Activated T-cell treated with anti-CD3 and anti-CD28 coated beads, Interleukin-2, amount 50 U/mL, for 48 hours (primary cell): ENCODE measurements at regions not wholly inside any gene's neighbourhood (a gene's known extent, or its start where the extent isn't known, plus 50 kb on each side); places are given as distances from the start of the nearest gene placed in this dataset.

Experiments
- DNase-seq, 2 experiments: peaks; one replicate each; pipeline ENCODE4 v3.0.0-alpha.2; 2020

GRCh38 chr4:175951794-175952193 is 113.8 kb upstream of the WDR17 start:
- no peak for DNase-seq

- DNase-seq, result no peak
Measured at GRCh38 chr4:175953116-175953515, 112.5 kb upstream of the WDR17 start.

DNA sequence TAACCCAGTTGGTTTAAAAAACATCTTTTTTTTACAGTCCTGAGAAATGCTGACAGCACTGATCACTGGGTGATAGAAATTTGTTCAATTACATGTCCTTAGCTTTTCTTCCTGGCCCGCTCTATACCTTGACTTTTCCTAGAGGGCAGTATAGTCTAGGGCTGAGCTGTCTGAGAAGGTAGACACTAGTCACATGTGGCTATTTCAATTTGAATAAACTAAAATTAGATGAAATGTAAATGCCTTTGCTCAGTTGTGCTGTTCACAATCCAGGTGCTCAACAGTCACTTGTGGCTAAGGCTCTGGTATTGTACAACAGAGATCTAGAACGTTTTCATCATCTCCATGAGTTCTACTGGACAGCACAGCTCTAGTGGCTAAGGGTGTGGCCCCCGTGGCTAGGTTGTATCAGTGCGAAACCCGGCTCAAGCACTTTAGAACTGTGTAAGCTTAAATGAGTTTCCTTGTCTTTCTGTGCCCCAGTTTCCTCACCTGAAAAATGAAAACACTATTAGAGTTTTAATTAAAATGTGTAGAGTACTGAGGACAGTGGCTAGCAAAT is 111.6 kb upstream of the WDR17 start:
- no peak for DNase-seq

GRCh38 chr4:175954685-175955084 is 111.0 kb upstream of the WDR17 start:
- DNase-seq, result no peak

GRCh38 chr4:175961604-175962003 is 104.0 kb upstream of the WDR17 start:
- DNase-seq, result no peak

DNA sequence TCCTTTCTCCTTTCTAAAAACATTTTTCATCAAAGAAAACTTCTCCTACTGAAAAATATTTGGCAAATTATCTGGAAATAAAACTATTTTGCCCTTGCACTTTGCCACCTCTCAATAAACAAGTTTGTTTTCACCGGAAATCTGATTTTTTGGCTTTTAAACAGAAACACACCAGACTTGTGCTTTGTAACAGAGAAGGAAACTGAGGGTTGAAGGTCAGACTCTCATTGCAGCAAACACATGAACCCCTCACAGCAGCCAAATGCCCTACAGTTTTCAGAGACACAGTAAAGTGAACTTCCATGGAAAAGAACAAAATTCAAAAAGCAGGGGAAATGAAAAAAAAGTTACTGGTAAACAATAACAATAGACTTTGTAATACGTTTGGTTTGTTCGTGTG is 95.6 kb upstream of the WDR17 start:
- DNase-seq, result no peak

DNA sequence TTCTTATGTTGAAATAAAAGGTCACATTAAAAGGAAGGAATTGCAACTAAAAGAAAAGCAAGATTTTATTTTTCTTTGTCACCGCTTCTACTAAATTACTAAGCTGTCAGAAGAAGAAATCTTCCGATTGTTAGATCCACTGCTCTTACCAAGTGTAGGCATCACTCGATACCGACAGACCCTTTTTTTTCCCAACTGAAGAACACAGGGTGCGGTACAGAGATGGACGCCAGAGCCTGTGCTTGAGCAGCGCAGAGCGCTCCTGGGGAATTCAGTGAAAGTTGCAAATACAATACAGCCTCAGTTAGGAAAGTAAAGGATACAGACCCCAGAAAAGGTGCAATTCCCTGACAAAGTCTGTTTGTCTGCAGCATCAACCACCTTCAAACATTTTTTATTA is 94.9 kb upstream of the WDR17 start:
- no peak for DNase-seq

GRCh38 chr4:175971388-175972179 is 94.1 kb upstream of the WDR17 start:
- DNase-seq, result no peak

- DNase-seq, result no peak
Measured at GRCh38 chr4:175973027-175973923, 92.4 kb upstream of the WDR17 start.

DNA sequence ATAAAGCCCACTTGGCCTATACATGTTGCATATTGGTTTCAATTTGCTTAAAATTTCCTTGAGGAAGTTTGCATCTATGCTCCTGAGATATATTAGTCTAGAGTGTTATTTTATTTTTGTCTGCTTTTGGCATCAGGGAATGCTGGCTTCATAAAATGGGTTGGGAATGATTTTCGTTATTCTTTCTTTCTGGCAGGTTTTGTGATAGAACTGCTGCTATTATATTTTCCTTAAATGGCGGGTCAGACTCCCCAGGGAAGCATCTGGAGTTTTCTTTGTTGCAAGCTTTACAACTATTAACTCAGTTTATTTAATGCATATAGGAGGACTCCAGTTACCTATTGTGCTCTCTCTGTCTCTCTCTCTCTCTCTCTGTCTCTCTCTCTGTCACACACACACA is 82.0 kb upstream of the WDR17 start:
- DNase-seq, result no peak

- no peak for DNase-seq
Measured at GRCh38 chr4:175986668-175987067, 79.0 kb upstream of the WDR17 start.

DNA sequence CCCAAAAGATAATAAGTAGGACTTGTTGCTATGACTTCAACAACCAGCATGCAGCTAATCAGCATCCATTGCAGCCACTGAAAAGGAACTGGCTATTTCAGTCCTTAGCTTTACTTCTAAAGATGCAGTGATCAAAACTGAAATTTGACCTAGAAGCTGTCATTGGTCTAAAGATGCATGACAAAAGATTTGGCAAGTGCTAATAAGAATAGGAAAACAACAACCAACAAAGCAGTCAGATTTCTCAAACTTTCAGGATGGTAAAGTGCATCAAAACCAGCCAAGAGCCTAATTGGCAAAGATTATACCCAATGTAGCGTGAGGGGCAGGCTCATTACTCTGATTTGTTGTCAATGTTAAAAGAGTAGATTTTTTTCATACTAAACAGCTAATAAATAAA is 77.1 kb upstream of the WDR17 start:
- DNase-seq, result no peak

GRCh38 chr4:175996206-175996605 is 69.4 kb upstream of the WDR17 start:
- no peak for DNase-seq

- no peak for DNase-seq
Measured at GRCh38 chr4:175997291-175997690, 68.3 kb upstream of the WDR17 start.

DNA sequence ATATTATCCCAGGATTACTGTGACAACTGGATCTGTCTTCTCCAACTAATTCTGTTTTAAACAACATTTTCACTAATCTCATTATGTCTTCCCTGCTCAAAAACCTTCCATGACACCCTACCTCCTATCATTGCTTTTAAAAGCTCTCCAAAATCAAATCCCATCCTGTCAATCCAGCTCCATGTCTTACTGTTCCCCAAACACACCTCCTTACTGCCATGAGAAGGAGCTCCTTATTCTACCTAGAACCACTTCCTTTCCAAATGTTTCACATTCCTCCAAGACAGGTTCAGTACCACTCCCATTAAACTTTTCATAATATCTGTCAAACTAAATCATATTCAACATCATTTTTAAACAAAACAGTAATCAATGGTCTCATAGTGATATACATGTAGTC is 66.9 kb upstream of the WDR17 start:
- no peak for DNase-seq

GRCh38 chr4:175999944-176000343 is 65.7 kb upstream of the WDR17 start:
- DNase-seq, result no peak

- no peak for DNase-seq
Measured at GRCh38 chr4:176001151-176002006, 64.3 kb upstream of the WDR17 start.

DNA sequence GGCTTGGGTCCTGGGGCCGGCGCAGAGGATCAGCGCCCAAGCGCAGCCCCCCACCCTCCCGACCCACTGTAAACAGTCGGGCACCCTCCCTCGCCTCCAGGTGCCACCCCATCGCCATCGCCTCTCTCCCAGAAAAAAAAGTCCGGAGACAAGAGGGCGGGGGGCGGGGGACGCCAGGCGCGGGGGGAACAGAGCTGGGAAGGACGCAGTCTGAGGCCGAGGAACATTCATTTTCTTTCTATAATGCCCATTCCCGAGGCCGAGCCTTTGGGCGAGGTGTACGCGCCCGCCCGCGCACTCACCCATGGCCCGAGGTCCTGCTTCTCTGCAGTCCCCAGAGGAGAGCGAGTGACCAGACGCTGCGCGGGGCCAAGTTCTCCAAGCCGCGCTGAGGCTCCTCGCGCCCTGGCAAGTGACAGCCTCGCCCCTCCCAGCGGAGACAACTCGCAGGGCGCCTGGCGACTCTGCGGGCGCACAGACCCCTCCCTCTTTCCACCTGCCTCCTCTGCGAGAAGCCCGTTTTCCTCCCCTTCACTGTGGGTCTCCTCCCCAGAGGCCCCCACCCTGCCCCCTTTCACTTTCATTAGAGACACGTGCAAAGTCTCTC is 63.5 kb upstream of the WDR17 start:
- peak; percentile 17 to 18 for DNase-seq

GRCh38 chr4:176005766-176006165 is 59.9 kb upstream of the WDR17 start:
- no peak for DNase-seq

- no peak for DNase-seq
Measured at GRCh38 chr4:176009254-176009653, 56.4 kb upstream of the WDR17 start.

GRCh38 chr4:176011529-176011928 is 54.1 kb upstream of the WDR17 start:
- no peak for DNase-seq

DNA sequence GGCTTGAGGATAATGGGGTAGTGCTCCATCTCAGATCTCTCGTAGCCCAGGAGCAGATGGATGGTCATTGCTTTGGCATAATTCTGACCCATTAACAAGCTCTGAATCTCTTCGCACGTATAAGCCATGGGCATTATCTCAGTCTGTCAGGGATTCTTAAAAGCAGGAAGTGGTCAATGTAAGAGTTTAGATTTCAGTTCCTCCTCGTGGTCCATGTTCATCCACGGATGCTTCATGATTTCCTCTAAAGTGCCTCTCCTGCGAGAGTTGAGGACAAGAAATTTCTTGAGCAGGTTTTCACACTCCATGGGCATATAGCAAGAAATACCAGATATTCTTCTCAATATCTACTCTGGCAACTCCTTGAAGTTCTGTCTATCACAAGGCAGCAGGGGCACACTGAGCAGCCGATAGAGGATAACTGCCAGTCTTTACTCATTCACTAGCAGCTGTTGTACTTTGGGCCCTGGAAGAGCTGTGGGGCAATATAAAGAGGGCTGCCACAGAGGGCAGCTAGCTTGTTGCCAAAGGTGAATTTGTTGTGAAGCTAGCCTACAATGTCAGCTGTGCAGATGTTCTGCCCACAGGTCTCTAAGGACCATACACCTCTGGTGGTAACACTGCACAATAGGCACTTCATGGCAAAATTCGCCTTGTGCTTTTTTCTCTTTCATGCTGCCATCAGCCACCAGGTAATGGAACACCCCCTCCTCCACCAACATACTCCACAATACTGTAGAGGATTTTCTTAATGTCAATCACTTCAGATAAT is 52.0 kb upstream of the WDR17 start:
- no peak for DNase-seq
